ENCODE measurements at regions not wholly inside any gene's neighbourhood (a gene's known extent, or its start where the extent isn't known, plus 50 kb on each side); places are given as distances from the start of the nearest gene placed in this dataset.

- TF ChIP-seq, protein P1, sequence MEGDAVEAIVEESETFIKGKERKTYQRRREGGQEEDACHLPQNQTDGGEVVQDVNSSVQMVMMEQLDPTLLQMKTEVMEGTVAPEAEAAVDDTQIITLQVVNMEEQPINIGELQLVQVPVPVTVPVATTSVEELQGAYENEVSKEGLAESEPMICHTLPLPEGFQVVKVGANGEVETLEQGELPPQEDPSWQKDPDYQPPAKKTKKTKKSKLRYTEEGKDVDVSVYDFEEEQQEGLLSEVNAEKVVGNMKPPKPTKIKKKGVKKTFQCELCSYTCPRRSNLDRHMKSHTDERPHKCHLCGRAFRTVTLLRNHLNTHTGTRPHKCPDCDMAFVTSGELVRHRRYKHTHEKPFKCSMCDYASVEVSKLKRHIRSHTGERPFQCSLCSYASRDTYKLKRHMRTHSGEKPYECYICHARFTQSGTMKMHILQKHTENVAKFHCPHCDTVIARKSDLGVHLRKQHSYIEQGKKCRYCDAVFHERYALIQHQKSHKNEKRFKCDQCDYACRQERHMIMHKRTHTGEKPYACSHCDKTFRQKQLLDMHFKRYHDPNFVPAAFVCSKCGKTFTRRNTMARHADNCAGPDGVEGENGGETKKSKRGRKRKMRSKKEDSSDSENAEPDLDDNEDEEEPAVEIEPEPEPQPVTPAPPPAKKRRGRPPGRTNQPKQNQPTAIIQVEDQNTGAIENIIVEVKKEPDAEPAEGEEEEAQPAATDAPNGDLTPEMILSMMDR (IDR thresholded peaks at IDR 0.05), result no peak
- TF ChIP-seq POLR2A (IDR thresholded peaks at IDR 0.05), result no peak
Observed at GRCh38 chr6:76420094-76420493, 347.6 kb upstream of the IMPG1 start.

Data from Peyer's patch (tissue), 4 donors.